ENCODE measurements at regions not wholly inside any gene's neighbourhood (a gene's known extent, or its start where the extent isn't known, plus 50 kb on each side); places are given as distances from the start of the nearest gene placed in this dataset.

- no peak for TF ChIP-seq TAF1 (IDR thresholded peaks at IDR 0.05; ENCODE audit: borderline replicate concordance, insufficient read depth, low read length)
- TF ChIP-seq, protein P1, sequence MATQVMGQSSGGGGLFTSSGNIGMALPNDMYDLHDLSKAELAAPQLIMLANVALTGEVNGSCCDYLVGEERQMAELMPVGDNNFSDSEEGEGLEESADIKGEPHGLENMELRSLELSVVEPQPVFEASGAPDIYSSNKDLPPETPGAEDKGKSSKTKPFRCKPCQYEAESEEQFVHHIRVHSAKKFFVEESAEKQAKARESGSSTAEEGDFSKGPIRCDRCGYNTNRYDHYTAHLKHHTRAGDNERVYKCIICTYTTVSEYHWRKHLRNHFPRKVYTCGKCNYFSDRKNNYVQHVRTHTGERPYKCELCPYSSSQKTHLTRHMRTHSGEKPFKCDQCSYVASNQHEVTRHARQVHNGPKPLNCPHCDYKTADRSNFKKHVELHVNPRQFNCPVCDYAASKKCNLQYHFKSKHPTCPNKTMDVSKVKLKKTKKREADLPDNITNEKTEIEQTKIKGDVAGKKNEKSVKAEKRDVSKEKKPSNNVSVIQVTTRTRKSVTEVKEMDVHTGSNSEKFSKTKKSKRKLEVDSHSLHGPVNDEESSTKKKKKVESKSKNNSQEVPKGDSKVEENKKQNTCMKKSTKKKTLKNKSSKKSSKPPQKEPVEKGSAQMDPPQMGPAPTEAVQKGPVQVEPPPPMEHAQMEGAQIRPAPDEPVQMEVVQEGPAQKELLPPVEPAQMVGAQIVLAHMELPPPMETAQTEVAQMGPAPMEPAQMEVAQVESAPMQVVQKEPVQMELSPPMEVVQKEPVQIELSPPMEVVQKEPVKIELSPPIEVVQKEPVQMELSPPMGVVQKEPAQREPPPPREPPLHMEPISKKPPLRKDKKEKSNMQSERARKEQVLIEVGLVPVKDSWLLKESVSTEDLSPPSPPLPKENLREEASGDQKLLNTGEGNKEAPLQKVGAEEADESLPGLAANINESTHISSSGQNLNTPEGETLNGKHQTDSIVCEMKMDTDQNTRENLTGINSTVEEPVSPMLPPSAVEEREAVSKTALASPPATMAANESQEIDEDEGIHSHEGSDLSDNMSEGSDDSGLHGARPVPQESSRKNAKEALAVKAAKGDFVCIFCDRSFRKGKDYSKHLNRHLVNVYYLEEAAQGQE (IDR thresholded peaks at IDR 0.05; ENCODE audit: insufficient read depth in 1 of 2, low read depth in 2 of 2, low read length in 2 of 2), result no peak
- TF ChIP-seq FOXP2 (optimal IDR thresholded peaks at IDR 0.05; ENCODE audit: borderline replicate concordance, extremely low read depth, extremely low read length, insufficient read depth), result no peak
These were observed 417.4 kb upstream of the NAALADL2 start for GRCh38 chr3:174441588-174442301.
